CD4-positive, alpha-beta T cell treated with Interleukin-15 for 4 hours (primary cell): ENCODE measurements at regions not wholly inside any gene's neighbourhood (a gene's known extent, or its start where the extent isn't known, plus 50 kb on each side); places are given as distances from the start of the nearest gene placed in this dataset.
A peak's percentile ranks its signal among the peaks of the same experiment; 100 is the strongest.
"Not testable (repeated sequence)": the region's sequence is repeated elsewhere in the genome, so short reads cannot be mapped to it uniquely, and the experiment has no call there.

Experiments
- DNase-seq: peaks from one replicate; pipeline ENCODE4 v3.0.0-alpha.2; 2020; ENCODE audit warnings: low spot score

GRCh38 chr2:62330959-62331358 lies 135.0 kb downstream of the B3GNT2 start:
- no peak for DNase-seq

DNA sequence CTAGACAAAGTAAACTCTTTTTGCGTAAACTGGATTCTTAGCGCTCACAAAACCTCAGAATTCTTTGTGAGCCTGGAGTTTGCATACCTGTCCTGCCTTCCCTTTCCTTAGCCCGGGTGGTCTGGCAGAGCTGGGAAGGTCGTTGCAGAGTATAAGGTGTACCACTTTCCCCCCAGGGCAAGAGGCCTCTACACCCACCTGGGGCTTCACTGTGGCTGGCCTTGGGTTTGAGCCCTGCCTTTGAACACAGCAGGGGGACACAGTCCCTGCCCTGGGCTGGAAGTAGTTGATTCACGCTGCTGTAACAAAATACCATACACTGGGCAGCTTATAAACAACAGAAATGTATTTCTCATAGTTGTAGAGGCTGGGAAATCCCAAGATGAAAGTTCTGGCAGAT lies 133.9 kb downstream of the B3GNT2 start:
- no peak for DNase-seq

GRCh38 chr2:62326735-62327134 lies 130.8 kb downstream of the B3GNT2 start:
- DNase-seq = no peak

- no peak for DNase-seq
Observed at GRCh38 chr2:62325398-62325797, 129.5 kb downstream of the B3GNT2 start.

DNA sequence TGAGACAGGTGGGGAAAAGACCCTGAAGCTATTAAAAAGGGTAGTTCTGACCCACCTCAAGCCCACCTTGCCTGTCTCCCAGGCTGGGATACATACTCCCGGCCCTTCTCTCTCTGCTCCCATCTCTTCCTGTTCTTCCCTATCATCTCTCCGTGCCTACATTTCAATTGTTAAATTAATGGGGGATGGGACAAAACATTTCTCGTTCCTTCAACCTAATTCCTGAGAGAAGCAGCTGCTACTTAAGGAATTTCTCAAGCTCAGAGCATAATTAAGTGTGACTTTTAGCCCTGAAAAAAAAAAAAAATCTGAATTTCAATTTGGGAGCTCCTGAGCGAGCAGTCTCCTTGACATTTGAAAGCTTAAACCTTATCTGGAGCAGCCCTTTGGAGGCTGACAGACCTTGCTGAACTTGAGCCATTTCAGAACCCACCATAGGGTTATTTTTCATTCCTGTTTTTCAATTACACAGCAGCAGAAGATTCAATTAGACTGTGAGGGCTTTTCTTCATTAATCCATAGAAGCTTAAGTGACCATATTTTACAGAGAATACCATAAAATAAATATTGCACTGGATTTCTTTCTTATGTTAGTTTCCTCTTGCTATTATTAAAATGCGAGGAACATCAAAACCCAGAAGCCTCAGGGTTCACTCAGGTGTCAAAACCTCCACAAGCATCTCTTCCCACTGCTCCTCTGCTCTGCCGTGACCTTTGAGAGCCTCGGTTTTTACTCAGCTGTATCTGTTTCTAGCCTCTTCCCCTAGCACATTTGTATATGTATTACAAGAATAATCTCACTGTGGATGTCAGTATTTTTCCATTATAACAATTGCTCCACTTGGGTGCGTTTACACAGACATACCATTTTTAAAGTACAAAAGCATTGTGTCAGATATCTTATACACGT lies 125.7 kb downstream of the B3GNT2 start:
- DNase-seq = no peak

DNA sequence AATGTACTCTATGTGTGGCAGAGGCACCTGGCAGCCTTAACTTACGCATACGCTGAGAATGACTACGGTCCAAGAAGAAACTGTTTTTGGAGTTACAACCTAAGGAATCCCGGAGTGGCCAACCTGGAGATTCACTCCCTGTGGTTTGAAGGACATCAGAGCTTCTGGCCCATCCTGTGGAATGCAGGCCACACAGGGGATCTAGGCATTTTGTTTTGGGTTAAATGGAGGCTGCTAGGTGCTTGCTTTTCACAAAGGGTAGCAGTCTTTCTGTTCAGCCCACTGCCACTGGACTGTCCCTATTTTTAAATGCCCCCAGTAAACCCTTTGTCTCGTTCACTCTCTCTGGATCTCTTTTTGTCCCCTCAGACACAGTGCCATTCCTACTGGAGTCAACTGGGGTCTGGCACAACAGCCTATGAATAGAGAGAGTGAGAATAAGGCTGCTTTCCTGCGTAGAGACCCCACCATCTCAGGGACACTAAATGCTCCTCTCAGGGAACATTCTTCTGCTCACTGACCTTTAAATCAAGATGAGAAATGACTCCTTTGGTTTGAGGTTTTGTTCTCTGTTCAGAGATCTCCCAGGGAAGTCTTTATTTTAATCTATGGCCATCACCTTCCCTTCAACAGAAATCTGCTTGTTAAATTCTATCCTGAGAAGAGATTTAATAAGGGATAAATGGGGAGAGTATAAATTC lies 124.9 kb downstream of the B3GNT2 start:
- no peak for DNase-seq

DNA sequence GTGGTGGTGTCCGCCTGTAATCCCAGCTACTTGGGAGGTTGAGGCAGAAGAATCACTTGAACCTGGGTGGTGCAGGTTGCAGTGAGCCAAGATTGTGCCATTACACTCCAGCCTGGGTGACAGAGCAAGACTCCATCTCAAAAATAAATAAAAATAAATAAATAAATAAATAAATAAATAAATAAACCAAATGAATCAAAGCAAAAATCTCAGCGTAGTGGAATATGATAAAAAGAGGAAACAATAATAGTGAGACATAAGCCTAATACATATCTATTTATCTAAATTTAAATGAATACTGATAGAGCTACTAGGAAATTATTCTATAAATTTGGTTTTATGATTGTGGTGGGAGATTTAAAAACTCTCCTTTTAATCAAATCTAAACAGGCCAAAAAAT lies 124.2 kb downstream of the B3GNT2 start:
- not testable (repeated sequence) for DNase-seq

- no peak for DNase-seq
Observed at GRCh38 chr2:62319070-62319469, 123.2 kb downstream of the B3GNT2 start.

GRCh38 chr2:62315476-62315875 lies 119.6 kb downstream of the B3GNT2 start:
- no peak for DNase-seq

DNA sequence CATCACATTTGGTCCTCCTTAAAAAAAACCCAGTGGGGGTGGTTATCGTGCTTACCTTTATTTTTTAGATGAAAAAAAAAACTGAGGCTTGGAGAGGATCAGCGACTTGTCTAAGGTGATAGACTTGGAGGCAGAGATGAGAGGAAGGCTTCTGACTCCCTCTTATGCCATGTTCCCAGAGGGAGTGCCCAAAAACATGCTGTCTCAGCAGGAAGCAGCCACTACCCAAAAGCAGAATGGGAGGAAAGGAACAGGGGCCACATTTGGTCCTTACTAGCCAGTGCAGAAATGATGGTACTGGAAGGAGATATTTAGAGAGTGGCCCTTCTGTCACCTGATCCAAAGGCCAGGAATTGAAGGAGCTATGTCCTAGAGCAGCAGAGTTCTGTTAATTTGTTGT lies 118.4 kb downstream of the B3GNT2 start:
- DNase-seq = no peak

GRCh38 chr2:62313449-62314227 lies 117.7 kb downstream of the B3GNT2 start:
- peak; percentile 45 for DNase-seq

DNA sequence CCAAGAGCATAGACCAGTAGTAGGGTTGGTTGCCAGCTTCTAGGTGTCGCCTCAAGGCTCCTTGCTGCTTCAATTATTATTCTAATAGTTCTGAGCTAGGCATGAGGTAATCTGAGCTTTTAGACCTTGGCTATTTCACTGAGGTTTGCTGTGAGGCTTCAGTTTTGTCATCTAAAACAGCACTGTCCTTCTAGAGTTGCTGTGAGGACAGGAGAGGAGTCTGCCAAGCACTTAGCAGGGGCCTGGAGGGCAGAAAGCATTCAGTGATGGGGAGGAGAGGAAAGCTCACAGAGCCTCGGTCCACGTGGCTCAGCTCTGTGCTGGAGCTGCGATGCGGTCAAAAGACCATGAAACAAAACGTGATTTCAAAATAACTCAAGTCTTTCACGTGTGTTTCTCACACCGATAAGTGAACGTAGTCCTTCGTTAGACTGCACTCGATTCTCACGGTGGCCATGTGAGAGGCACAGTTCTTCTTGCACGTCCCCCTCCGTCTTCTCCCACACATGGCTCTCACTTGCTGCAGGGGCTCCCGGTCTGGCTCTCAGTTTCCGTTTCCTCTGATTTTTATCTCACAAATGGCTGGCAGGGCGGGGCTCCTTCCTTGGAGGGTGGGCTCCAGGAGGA lies 113.7 kb downstream of the B3GNT2 start:
- DNase-seq = no peak

DNA sequence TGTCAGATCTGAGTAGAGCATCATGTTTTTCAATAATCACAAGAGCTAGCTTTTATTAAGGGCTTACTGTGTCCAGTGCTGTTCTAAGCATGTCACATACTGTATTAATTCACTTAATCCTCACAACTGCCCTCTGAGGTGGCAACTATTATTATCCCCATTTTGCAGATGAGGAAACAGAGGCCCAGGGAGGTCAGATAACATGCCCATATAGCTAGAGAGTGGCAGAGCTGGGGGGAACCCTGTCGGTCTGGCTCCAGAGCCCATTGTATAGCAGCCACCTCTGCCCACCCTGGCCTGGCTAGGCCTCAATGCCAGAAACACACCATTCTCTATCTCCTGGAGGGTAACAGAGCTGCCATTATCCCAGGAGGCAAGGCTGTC lies 113.2 kb downstream of the B3GNT2 start:
- no peak for DNase-seq

GRCh38 chr2:62307469-62308389 lies 111.8 kb downstream of the B3GNT2 start:
- no peak for DNase-seq

GRCh38 chr2:62306751-62307468 lies 111.0 kb downstream of the B3GNT2 start:
- peak; percentile 50 for DNase-seq

GRCh38 chr2:62305421-62306176 lies 109.7 kb downstream of the B3GNT2 start:
- peak; percentile 28 for DNase-seq

GRCh38 chr2:62304429-62305417 lies 108.8 kb downstream of the B3GNT2 start:
- peak; percentile 41 for DNase-seq

DNA sequence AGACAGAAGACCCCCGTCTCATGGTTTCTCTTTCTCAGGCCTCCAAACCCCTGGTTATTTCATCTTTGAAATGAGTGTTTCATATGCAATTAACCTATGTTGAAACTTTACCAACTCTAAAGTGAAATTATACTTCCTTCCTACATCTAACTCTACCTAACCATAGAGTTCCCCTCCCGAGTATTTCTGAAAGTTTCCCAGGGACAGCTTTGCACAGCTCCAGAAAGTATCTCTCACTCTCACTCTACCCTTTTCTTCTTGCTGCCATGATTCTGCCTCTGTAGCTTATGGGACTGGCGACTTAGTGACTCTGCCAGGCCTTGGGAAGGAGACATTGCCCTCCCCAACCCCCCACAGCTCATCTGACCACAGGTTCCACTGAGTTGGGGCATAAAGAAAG lies 107.9 kb downstream of the B3GNT2 start:
- DNase-seq = no peak
